Stimulated activated CD4-positive, alpha-beta T cell treated with anti-CD3 and anti-CD28 coated beads, Interleukin-4, amount 100 ng/mL, for 24 hours (primary cell): ENCODE measurements at regions not wholly inside any gene's neighbourhood (a gene's known extent, or its start where the extent isn't known, plus 50 kb on each side); places are given as distances from the start of the nearest gene placed in this dataset.

ENCODE experiments used
- DNase-seq: peaks from one replicate; pipeline ENCODE4 v3.0.0-alpha.2; 2020

DNA sequence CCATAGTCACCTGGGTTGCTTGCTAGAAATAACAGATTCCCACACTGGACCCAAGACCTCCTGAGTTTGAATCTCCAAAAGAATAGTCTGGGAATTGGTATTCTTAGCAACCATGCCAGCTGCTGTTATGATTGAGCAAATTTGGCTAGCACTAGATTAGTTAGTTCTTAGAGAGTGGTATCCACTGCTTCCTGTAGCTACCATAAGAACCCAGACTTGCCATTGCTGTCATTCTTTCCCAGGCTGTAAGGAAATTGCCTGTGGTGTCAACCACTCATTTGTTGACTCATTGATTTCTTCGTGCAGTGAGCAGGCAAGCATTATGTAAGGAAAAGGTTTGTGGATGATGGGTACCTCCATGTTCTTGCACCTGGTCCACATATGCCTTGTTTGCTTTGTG is 201.8 kb upstream of the RGS6 start:
- no peak for DNase-seq

DNA sequence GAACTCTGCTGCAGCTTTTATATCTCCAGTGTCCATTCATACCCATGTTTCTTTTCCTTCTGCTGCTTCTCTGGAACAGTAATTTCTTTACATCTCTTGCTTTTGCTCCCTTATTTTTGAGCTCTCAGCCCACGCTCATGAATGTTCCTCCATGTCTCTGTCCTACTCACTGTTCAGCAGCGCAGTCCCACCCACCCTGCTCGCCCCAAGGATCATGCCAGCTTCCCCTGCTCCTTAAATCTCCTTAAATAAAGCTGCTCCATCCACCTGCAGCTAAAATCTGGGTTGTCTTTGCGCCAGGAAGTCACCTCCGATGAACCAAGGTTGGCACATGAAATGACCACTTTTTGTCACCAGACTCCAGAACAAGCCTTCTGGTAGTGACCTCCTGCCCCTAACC is 201.1 kb upstream of the RGS6 start:
- no peak for DNase-seq

DNA sequence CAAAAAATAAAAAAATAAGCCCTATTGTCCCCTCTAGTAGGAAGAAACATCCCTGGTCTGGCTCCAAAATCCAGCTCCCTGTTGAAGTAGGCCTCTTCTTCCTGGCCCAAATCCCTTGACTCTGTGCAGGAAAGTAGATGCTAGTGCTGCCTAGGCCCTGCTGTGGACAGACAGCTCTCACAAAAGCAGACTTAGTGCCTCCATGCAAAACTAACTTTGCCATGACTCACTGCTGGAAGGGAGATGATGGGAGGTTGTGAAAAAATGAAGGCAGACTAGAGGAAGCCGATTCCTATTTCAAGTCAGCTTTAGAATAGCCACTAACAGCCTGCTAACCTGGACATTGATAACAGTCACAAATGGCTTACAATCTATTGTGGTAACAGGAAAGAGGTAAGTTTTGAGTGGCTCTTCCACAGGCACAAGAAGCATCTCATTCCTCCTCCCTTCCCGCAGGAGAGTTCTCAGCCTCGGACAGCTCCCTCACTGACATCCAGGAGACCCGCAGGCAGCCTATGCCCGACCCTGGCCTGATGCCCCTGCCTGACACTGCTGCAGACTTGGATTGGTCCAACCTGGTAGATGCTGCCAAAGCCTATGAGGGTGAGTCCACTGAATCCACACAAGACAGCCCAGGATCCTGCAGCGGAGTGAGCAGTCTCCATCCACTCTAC is 198.9 kb upstream of the RGS6 start:
- no peak for DNase-seq

DNA sequence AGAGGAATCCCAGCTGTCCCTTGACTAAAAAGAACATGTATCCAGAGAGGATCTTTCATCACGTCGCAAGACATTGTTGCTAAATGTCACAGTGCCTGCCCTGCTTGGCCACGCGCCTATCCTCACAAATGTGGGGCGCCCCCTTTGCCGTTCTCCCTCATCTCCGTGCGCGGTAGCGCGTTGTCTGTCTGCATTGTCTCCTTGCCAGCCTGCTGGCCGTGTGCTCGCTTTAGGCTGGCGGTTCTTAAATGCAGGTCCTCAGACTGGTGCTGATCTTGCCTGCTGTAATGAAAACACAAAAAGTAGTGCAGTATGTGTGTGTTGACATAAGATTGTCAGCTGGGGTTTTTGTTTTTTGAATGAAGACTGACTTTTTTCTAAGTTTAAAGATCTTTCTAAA is 198.2 kb upstream of the RGS6 start:
- DNase-seq = no peak

DNA sequence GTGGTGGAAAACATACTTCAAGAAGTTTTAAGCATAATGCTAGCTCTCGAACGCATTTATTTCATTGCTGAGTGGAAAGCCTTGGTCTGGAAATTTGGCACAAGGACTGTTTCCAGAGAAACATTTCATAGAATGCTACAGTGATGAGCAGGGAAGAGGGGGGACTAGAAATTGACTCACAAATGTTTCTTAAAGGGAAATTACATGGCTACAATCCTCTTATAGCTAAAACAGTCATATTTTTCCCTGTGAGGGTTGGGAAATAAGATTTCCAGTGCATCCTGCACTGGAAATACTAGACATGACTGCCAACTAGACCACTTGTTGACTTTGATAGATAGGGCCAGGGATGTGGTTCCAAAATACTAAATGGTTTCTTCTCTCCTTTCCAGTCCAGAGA is 197.3 kb upstream of the RGS6 start:
- no peak for DNase-seq

DNA sequence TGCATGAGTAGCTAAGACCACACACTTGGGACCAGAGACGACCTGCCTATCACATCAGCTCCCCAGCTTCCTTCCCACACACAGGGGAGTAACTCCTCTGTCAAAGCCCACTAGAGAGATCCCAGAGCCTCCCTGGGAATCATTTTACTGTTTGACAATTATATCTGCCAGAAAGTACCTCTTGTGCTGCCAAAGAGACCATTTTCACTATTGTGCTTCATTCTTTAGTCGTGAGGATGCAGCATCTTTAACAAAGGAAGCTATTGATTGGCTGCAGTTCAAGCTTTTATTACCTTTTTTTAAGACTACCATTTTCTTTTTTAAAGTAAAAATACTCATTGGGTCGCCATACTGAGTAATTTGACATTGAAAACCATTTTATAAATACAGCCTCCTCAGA is 194.5 kb upstream of the RGS6 start:
- DNase-seq = no peak

DNA sequence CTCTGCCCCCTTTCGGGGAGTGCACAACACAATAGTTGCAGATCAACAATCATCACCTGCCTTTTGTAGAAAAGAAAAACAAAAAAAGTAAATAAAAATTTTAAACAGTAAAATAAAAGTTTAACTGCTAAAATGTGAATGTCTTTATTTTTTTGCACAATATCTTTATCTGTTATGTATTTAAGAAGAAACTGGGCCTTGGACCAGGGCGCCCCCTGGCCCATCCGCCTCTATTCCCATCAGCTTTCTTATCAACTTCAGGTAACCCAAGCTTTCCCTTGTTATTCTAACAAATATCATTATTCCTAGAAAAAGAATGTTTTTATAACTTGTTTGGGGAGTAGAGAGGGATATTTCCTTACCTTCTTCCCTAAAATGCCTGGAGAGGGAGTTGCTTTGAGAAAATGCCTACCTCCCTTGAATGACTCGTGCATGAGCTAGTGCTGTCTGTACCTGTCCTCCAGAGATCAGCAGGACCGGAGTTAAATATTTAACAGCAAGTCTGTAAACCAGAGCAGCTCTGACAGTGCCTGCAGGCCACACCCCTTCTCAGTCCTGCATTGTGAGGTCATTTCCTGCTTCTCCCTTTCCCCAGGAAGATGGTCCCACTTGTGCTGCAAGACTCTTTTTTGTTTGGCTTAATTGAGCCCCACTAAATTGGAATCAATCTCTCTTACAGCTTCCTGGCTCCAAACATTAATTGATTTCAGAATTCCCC is 192.8 kb upstream of the RGS6 start:
- DNase-seq = no peak

DNA sequence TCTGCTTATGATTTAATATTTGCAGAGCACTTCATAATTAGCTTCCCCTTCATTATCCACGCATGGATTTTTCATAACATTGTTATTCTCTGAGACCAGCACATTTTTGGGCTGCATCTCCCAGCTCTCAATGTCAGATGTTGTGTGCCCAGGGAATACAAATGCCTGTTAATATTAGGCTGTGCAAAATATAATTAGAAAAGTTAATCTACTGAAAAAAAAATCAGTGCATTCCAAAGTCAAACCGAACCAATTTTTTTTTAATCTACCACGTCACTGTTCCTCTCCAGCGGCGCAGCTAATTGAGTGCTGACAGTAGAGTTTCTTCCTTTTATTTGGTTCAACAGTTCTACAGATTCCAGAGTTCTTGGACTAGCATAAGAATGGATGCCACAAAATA is 191.0 kb upstream of the RGS6 start:
- DNase-seq = no peak

DNA sequence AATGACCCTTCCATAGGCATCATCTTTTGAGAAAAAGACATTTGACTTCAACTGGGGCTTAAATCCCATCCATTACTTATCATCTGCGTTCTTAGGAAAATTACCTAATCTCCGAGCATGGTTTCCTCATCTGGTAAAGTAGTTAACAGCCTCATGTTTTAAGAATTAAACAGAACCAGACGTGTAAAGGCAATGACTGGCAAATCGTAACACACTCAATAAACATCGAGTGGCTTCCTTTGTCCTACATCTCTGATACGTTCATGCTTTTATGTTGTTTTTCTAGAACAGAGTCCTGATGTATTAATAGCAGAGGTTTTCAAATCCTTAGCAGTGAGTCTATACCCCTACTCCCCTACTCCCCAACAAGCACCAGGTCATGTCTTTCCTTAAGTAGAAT is 189.7 kb upstream of the RGS6 start:
- DNase-seq = no peak

DNA sequence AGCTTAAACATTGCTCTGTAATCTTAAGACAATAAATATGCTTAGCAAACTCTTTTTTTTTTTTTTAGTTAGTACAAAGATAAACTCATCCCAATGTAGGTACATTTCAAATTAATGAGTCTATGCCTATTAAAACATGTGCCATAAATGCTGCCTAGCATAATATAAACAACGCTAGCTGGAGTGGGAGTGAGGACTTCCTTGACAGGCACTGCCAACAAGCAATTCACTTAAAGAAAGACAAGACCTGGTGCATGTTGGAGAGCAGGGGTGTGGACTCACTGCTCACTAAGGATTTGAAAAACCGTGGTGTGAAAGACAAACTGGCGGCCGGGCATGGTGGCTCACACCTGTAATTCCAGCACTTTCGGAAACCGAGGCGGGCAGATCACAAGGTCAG is 187.2 kb upstream of the RGS6 start:
- DNase-seq = no peak

DNA sequence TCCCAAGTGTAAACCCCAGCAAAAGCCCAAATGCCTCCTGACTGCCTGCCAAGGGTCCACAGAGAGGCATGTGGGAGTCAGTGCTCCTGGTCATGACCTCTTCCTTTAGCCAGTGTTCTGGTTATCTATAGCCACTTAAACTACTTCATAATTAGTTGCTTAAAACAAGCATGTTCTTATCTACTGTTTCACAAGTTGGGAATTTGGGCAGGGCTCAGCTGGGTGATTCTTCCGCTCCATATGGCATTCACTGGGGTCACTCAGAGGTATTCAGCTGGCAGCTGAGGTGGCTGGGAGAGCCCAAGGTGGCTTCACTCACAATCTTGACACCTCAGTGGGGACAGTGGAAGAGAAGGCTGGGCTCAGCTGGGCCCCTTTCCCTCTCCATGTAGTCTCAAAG is 184.0 kb upstream of the RGS6 start:
- no peak for DNase-seq

DNA sequence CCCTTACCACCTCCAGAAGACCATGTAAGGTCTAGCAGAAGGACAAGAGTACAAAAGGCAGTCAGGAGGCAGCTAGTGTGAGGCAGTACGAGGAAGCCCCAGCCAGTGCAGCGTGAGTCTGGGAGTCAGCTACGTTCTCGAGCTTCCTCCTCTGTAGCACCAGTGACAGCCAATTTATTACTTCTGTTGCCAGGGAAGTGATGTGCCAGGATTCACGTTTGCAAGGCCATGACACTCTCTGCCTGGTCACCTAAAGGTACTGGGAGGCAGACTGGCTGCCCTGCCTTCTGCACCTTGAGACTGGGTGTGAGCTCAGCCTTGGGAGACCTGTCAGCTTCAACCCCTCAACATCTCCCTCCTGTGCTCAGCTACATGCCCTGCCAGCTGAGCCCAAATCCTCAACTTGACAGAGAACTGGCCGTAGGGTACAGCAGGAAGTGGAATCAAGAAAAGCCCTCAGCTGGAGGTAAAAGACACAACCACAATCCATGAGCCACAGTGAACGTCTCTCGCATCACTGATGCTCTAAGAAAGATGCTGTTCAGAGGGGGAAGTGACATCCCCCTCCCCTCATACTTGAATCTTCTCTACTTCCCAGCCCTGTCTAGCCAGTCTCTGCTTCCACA is 182.5 kb upstream of the RGS6 start:
- no peak for DNase-seq

DNA sequence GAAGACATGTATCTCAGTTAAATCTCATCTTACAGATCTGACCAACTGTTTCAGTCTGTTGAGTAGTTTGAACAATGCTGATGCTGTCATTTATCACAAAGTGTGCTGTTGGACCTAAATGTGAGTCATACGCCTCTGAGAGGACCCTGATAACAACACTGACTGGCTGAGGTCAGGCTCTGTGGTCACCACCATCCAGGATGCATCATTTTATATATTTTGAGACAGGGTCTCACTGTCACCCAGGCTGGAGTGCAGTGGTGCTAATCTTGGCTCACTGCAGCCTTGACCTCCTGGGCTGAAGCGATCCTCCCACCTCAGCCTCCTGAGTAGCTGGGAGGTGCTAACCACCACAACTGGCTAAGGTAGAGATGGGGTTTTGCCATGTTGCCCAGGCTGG is 181.0 kb upstream of the RGS6 start:
- DNase-seq = no peak

DNA sequence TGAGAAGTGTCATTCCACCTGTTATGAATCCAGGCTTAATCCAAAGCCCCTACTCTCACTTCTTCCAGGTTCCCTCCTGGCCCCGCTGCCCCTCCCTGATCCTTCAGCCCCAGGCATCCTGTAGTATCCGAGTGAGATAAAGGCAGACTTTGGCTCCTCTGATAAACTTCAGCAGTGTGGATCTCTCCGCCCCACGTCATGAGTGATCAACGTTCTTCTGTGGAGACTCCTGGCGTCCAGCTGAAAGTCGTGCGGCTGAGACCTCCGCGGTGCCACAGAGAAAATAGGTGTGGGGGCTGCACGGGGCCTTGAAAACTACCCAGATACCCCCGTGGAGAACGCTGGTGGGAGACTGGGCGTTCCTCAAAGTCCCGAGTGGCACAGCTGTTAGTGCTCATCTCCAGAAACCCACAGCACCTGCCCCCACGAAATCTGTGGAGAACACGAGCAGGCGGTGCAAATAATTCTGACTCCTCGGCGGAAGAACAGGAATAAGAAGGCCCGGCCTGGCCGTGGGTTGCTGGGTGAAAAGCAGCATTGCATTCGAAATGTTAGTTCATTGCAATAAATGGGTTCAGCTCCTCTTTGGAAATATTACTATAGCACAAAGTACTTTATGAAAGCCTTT is 180.0 kb upstream of the RGS6 start:
- DNase-seq = no peak

DNA sequence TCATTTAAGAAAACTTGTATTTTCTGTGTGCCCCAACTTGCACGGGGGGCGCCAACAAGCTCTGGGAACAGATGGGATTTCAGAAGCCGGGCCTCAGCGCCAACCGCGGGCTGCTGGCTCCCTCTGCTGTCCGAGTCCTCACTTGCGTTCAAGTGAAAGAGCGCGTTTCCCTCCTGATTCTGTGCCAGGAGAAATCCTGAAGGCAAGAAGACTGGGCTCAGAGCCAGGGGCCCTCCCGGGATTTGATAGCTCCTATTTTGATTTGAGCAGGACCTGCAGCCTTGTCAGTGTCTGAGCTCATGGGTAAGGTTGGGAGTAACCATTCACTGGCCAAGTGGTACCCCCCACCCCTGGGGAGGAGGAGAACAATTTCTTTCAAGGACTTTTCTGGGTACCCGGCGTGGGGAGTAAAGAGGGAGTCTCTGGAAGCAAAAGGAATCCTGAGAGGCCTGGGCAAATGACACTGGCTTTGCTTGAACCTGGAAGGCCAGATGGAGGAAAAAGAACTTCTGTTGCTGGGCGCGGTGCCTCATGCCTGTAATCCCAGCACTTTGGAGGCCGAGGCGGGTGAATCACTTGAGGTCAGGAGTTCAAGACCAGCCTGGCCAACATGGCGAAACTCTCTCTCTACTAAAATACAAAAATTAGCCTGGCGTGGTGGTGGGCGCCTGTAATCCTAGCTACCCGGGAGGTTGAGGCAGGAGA is 179.0 kb upstream of the RGS6 start:
- peak; percentile 76 for DNase-seq

DNA sequence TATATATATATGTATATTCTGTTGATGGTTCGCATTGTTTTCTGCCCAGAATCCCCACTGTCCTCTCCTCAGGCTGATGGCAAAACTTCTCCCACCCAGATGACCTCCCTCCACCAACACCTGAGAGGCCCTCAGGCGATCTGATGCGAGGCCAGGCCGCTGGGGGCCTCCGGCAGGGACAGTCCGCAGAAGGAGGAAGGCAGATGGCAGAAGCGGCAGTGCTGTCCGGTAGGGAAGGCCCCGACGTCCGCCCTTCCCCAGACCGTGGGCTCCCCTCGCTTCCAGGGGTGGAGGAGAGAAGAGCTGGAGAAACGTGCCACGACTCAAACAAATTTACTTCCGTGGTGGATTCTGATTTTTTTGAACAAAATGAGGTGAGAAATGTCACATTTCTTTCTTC is 178.3 kb upstream of the RGS6 start:
- no peak for DNase-seq

DNA sequence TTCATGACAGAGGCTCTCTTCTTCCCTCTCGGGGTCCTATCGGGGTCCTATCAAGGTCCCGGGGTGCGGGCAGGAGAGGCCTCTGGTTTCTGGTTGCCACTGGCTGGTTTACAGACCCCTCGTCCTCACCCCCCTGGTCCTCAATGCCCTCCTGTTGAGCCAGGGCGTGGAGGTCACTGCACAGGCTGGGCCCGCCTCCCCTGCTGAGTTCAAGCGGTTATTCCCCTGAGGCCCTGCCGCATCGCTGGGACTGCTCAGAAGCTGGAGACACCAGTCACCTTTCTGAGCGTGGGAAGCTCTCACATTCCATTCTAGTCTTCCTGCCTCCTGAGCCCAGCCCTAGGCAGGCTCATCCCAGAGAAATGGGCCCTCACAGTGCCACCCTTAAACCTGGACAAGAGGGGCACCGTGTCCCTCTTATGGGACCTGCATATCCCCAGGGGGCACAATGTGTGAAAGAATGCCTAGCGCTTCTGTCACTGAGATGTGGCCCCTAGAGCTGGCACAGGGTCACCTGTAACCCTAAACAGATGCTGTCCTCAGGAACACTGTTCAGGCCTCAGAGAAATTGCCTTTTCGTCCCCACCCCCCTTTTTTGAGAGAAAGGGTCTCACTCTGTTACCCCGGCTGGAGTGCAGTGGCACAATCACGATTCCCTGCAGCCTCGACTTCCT is 177.7 kb upstream of the RGS6 start:
- DNase-seq = no peak

DNA sequence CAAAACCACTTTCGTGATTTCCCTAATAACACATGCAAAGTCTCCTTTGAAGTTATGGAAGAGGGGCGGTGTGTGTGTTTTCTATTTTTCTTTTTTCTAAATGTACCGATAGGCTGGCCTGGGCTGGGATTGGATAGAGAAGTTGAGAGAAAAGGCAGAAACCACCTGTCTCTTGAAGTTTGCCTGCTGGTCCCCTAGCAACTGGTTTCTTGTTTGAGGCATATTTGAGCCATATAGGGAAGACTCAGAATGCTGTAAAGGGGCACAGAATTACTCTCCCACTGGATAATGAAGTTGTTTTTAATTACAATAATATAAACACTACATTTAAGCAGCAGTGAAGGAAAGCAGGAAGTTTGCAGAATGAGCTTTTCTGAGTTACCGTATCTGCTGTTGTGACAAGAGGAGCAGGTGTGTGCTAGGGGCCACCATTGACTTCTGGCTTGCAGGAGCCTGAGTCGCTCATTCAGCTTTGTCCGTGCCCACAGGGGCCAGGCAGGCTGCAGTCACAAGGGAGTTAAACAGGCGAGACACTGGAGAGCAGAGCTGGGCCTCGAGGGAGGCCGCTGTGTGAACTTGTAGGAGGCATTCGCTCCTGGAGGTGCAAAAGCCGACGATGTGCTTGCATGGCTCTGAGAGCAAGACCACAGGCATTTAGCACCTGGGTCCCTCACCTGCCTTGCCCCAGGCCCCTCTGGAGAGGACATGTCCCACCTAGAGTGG is 173.8 kb upstream of the RGS6 start:
- no peak for DNase-seq

DNA sequence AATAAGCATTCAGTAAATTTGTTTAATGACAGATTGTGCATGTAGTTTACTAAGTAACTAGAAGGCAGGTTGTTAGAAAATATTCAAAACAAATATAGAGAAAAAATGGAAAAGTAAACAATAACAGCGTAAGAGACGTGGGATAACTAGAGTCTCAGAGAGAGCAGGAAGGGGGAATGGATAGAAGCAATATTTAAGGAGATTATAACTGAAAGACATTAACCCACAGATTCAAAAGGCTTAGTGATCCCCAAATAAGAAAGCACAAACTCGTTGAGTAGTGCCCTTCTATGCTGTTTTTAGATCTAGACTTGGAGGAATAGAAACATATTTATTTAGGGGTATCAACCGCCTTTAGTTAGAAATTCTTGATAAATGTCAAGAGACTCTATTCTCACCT is 169.7 kb upstream of the RGS6 start:
- no peak for DNase-seq

DNA sequence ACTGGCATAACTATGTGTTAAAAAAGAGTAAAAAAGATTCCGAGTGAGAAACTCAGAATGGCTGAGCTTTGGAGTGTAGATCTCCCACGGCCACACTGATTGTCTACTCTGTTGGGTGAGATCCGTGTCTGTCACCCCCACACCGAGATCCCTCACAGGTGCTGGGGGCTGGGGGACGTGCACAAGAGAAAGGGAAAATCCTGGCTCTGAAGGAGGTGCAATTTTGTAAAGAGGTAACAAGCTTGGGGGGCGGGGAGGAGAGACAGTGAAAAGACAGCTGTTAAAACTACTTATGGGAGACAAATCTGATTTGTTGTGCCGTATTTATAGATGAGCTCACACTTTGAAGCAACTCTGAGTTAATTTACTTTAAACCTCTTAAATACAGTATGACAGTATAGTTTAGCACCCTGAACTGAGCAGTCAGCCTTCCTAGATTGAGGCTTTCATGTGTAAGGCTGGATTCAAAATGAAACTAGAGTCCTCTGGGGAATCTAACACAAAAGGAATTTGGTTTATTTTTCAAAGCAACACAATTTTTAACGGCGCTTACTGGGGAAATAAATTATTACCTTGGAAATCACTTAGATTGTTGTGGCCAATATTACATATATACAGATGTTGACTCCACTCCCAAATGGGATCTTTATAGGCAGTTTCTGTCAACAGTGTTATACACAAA is 167.4 kb upstream of the RGS6 start:
- no peak for DNase-seq

DNA sequence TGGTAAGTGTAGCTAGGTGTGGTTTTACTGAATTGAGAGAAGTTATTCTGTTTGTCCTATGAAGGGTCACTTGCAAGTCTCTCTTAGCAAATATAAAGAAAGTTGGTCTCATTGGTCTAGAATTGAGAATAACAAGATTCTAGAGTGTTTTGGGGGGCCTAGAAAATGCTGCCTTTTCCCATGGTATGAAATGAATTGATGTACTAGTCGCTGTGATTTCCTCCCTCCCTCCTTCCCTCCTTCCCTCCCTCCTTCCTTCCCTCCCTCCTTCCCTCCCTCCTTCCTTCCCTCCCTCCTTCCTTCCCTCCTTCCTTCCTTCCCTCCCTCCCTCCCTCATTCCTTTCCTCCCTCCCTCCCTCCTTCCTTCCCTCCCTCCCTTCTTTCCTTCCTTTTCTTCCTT is 166.7 kb upstream of the RGS6 start:
- no peak for DNase-seq

DNA sequence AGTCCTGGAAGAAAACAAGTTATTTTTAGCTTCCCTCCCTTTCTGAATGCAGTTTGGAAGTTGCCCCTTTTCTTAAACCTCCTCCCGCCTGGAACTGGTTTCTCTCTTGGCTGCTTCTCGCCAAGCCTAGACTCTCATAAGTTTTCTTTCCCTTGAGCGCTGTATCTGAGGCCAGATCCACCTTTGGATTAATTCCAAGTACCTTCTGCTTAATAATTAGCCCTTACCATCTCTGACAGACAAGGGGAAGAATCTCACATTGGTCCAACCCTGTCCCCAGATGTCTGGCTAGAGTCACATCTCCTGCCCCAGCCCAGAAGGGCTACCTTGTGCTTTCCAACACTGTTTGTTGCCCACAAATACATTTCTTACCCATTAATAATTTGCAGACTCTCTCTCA is 161.8 kb upstream of the RGS6 start:
- no peak for DNase-seq
